ENCODE measurements at regions not wholly inside any gene's neighbourhood (a gene's known extent, or its start where the extent isn't known, plus 50 kb on each side); places are given as distances from the start of the nearest gene placed in this dataset.

GRCh38 chr9:72462340-72462739 lies 59.1 kb upstream of the TMC1 start:
- H3K36me3 ChIP-seq (ENCODE audit: control insufficient read depth, insufficient read depth, low read length), result no peaks in the 10 kb centered on the region
- H3K9ac ChIP-seq (ENCODE audit: insufficient read depth in 1 of 2, low read depth in 2 of 2, low read length in 2 of 2), result no peak overlapping the region
- intact Hi-C loops (cut with micrococcal nuclease) (no loop called here), in situ Hi-C loops (cut with MboI) (no loop called here)
- no peaks in the 10 kb centered on the region for H3K79me2 ChIP-seq (ENCODE audit: control insufficient read depth, insufficient read depth, low read length)
- no peak for TF ChIP-seq STAT5B (CRISPR knock-in tag; IDR thresholded peaks at IDR 0.05)
- peak; percentile 79 for TF ChIP-seq ZBTB40 (IDR thresholded peaks at IDR 0.05)
- TF ChIP-seq ZBTB40 (CRISPR knock-in tag; IDR thresholded peaks at IDR 0.05), result no peak
- no peak for ATAC-seq
- no peaks in the 10 kb centered on the region for H3K4me1 ChIP-seq (replicated peaks in 1 of 2; ENCODE audit: control insufficient read depth in 2 of 2, insufficient read depth in 2 of 2, low read length in 2 of 2)
- no peaks in the 10 kb centered on the region for H3K9me1 ChIP-seq (ENCODE audit: control insufficient read depth, insufficient read depth, low read length)
- POLR2A ChIA-PET, result no interaction called here
- BruUV-seq (replicated peaks), result no TSS peak
- no peak overlapping the region for H3K27ac ChIP-seq (ENCODE audit: extremely low read depth, low read depth, low read length)
- no peak overlapping the region for H2AFZ ChIP-seq (ENCODE audit: low read depth, low read length)
- no peak overlapping the region for H3K4me2 ChIP-seq (ENCODE audit: insufficient read depth, low read length)
- no peaks in the 10 kb centered on the region for H3K27me3 ChIP-seq (ENCODE audit: control insufficient read depth in 2 of 2, insufficient read depth in 2 of 2, low read length in 2 of 2)
- no peaks in the 10 kb centered on the region for H4K20me1 ChIP-seq (replicated peaks; ENCODE audit: control insufficient read depth, insufficient read depth, low read length)
- H3K4me3 ChIP-seq, result no peak overlapping the region
- no peaks in the 10 kb centered on the region for H3K9me3 ChIP-seq (replicated peaks; ENCODE audit: control insufficient read depth, insufficient read depth, low read depth, low read length)
- FAIRE-seq, result no peak
- 0% methylated on average over 2 of the region's 2 CpGs for WGBS (ENCODE audit: insufficient coverage, low coverage, missing lambda C conversion rate)
- no peak for DNase-seq (ENCODE audit: extremely low read depth in 1 of 4, low spot score in 3 of 4)
- CTCF ChIA-PET (ENCODE audit: low intra/inter-chr PET ratio), result no interaction called here

All from K562 (cell line).